OCI-LY7 (cell line): ENCODE measurements at regions not wholly inside any gene's neighbourhood (a gene's known extent, or its start where the extent isn't known, plus 50 kb on each side); places are given as distances from the start of the nearest gene placed in this dataset.

Source experiments
- BruUV-seq: library from RNA; stranded (reverse); fragments of 400-500 nt; replicated peaks from 2 replicates; lab custom pipeline; 2021; lab: Mats Ljungman, UMichigan
- CTCF ChIA-PET: fragments of 300-600 bp; sonication (Branson Sonifier 250); formaldehyde crosslinking; loops from one replicate; lab custom pipeline; 2022; ENCODE audit warnings: antibody characterized with exemption; ENCODE audit not compliant: unreplicated experiment; lab: Charles Lee
- POLR2A ChIA-PET: fragments of 300-600 bp; sonication (Branson Sonifier 250); formaldehyde crosslinking; loops from one replicate; lab custom pipeline; 2022; ENCODE audit warnings: antibody characterized with exemption; lab: Charles Lee
- DNase-seq: peaks from one replicate; pipeline ENCODE4 v3.0.0-alpha.2; 2015; ENCODE audit warnings: low spot score
- H2AFZ ChIP-seq: fragments of 200-600 bp; sonication (generic), shearing (Covaris generic); 2 replicates; pipeline ENCODE4 v1.6.1; 2014; ENCODE audit warnings: mild to moderate bottlenecking, antibody characterized with exemption, low read length, moderate library complexity
- H3K27ac ChIP-seq: fragments of 200-600 bp; sonication (generic); 2 replicates; pipeline ENCODE4 v1.5.1; 2014; ENCODE audit warnings: mixed run types, low read depth, mild to moderate bottlenecking, moderate library complexity, low read length, inconsistent platforms; ENCODE audit not compliant: poor library complexity, severe bottlenecking
- H3K36me3 ChIP-seq: fragments of 200-600 bp; sonication (generic); 2 replicates; pipeline ENCODE4 v1.6.1; 2014; ENCODE audit warnings: mild to moderate bottlenecking, antibody characterized with exemption, low read length, moderate library complexity, mixed read lengths; ENCODE audit not compliant: insufficient read depth
- H3K4me1 ChIP-seq: fragments of 200-600 bp; sonication (generic); 2 replicates; pipeline ENCODE4 v1.5.1; 2014; ENCODE audit warnings: mild to moderate bottlenecking, low read length; ENCODE audit not compliant: insufficient read depth, poor library complexity, severe bottlenecking
- H3K4me2 ChIP-seq: fragments of 200-600 bp; sonication (generic); 2 replicates; pipeline ENCODE4 v1.6.1; 2014; ENCODE audit warnings: mild to moderate bottlenecking, low read length
- H3K4me3 ChIP-seq: fragments of 200-600 bp; sonication (generic); 2 replicates; pipeline ENCODE4 v1.5.1; 2014; ENCODE audit warnings: mild to moderate bottlenecking, low read depth, low read length; ENCODE audit not compliant: poor library complexity, severe bottlenecking
- H3K79me2 ChIP-seq: fragments of 200-600 bp; sonication (generic); 2 replicates; pipeline ENCODE4 v1.6.1; 2016; ENCODE audit warnings: low read depth, mild to moderate bottlenecking, low read length, moderate library complexity, mixed read lengths; ENCODE audit not compliant: insufficient read depth
- H3K9me2 ChIP-seq: fragments of 200-600 bp; sonication (generic); 2 replicates; pipeline ENCODE4 v1.6.1; 2016; ENCODE audit warnings: mild to moderate bottlenecking, low read length, mixed read lengths; ENCODE audit not compliant: insufficient read depth
- H3K9me3 ChIP-seq: fragments of 200-600 bp; sonication (generic); 2 replicates; pipeline ENCODE4 v1.6.1; 2014; ENCODE audit warnings: mild to moderate bottlenecking, mixed run types, low read length, mixed read lengths
- H4K20me1 ChIP-seq: fragments of 200-600 bp; sonication (generic); 2 replicates; pipeline ENCODE4 v1.6.1; 2014; ENCODE audit warnings: mild to moderate bottlenecking, antibody characterized with exemption, low read length, moderate library complexity, mixed read lengths; ENCODE audit not compliant: insufficient read depth
- CTCF ChIP-seq: fragments of 200-600 bp; sonication (generic); conservative IDR thresholded peaks from 2 replicates; pipeline ENCODE4 v1.5.1; 2014; ENCODE audit warnings: mild to moderate bottlenecking, antibody characterized with exemption, low read length, moderate library complexity, mixed read lengths
- EZH2phosphoT487 ChIP-seq: fragments of 200-600 bp; sonication (generic); IDR thresholded peaks from 2 replicates; pipeline ENCODE4 v1.6.1; 2018; ENCODE audit warnings: low read depth, borderline replicate concordance, mild to moderate bottlenecking, mixed run types, antibody characterized with exemption, low read length, moderate library complexity, mixed read lengths
- intact Hi-C: fragments of 100-400 bp; cut with micrococcal nuclease; formaldehyde crosslinking; loops from one replicate; pipeline ENCODE4 v1.10.0; 2022; ENCODE audit not compliant: unreplicated experiment

- no peak for DNase-seq
- H4K20me1 ChIP-seq, result no peaks in the 10 kb centered on the region
- no peaks in the 10 kb centered on the region for H3K36me3 ChIP-seq
- no peaks in the 10 kb centered on the region for H3K9me2 ChIP-seq
- ChIA-PET POLR2A (no interaction called here), CTCF (no interaction called here)
- BruUV-seq, result no TSS peak
- no peak overlapping the region for H3K4me2 ChIP-seq
- H3K79me2 ChIP-seq, result no peaks in the 10 kb centered on the region
- H3K27ac ChIP-seq, result no peak overlapping the region
- no peaks in the 10 kb centered on the region for H3K4me1 ChIP-seq
- H3K4me3 ChIP-seq, result no peak overlapping the region
- TF ChIP-seq EZH2phosphoT487, result no peak
- TF ChIP-seq CTCF, result no peak
- intact Hi-C loops, result no loop called here
- no peaks in the 10 kb centered on the region for H3K9me3 ChIP-seq
- H2AFZ ChIP-seq, result no peak overlapping the region
Observed at GRCh38 chr18:66264130-66264529, 339.8 kb downstream of the CDH19 start.

GRCh38 chr18:66254121-66254520, 349.8 kb downstream of the CDH19 start:
- H4K20me1 ChIP-seq, result no peaks in the 10 kb centered on the region
- no peaks in the 10 kb centered on the region for H3K79me2 ChIP-seq
- no peaks in the 10 kb centered on the region for H3K36me3 ChIP-seq
- DNase-seq, result no peak
- no TSS peak for BruUV-seq
- H3K9me3 ChIP-seq, result no peaks in the 10 kb centered on the region
- H3K4me2 ChIP-seq, result no peak overlapping the region
- H2AFZ ChIP-seq, result no peak overlapping the region
- no peaks in the 10 kb centered on the region for H3K9me2 ChIP-seq
- no peak overlapping the region for H3K27ac ChIP-seq
- intact Hi-C loops, result no loop called here
- POLR2A ChIA-PET, result no interaction called here
- CTCF ChIA-PET, result no interaction called here
- TF ChIP-seq EZH2phosphoT487 (no peak), CTCF (no peak)
- no peak overlapping the region for H3K4me3 ChIP-seq
- H3K4me1 ChIP-seq, result no peaks in the 10 kb centered on the region

- no peaks in the 10 kb centered on the region for H3K79me2 ChIP-seq
- DNase-seq, result no peak
- no peaks in the 10 kb centered on the region for H3K9me2 ChIP-seq
- no peak overlapping the region for H2AFZ ChIP-seq
- TF ChIP-seq CTCF (no peak), EZH2phosphoT487 (no peak)
- intact Hi-C loops, result no loop called here
- no peaks in the 10 kb centered on the region for H4K20me1 ChIP-seq
- no peak overlapping the region for H3K4me2 ChIP-seq
- no peak overlapping the region for H3K27ac ChIP-seq
- no peaks in the 10 kb centered on the region for H3K4me1 ChIP-seq
- CTCF ChIA-PET, result no interaction called here
- no peaks in the 10 kb centered on the region for H3K36me3 ChIP-seq
- no TSS peak for BruUV-seq
- POLR2A ChIA-PET, result no interaction called here
- H3K9me3 ChIP-seq, result no peaks in the 10 kb centered on the region
- no peak overlapping the region for H3K4me3 ChIP-seq
Observed at GRCh38 chr18:66252703-66253102, 351.2 kb downstream of the CDH19 start.
